Caco-2 (cell line): ENCODE measurements at regions not wholly inside any gene's neighbourhood (a gene's known extent, or its start where the extent isn't known, plus 50 kb on each side); places are given as distances from the start of the nearest gene placed in this dataset.

Experiments used
- BruUV-seq: library from RNA; stranded (reverse); fragments of 400-500 nt; replicated peaks from 2 replicates; lab custom pipeline; 2021; lab: Mats Ljungman, UMichigan
- CTCF ChIA-PET: fragments of 300-600 bp; sonication (Branson Sonifier 250); formaldehyde crosslinking; loops from one replicate; lab custom pipeline; 2022; ENCODE audit warnings: antibody characterized with exemption; lab: Charles Lee
- POLR2A ChIA-PET: fragments of 300-600 bp; sonication (Branson Sonifier 250); formaldehyde crosslinking; loops from one replicate; lab custom pipeline; 2022; ENCODE audit warnings: antibody characterized with exemption; lab: Charles Lee
- DNase-seq, 2 experiments: peaks; one replicate each; pipeline versions ENCODE4 v3.0.0 to v3.0.0-alpha.2; 2020 to 2022
- H3K27me3 ChIP-seq: replicated peaks from 2 replicates; pipeline ENCODE4 v1.6.0; 2011; ENCODE audit warnings: low read length; ENCODE audit not compliant: control insufficient read depth, insufficient read depth
- H3K36me3 ChIP-seq: 2 replicates; pipeline ENCODE4 v1.5.1; 2011; ENCODE audit warnings: low read length; ENCODE audit not compliant: control insufficient read depth, insufficient read depth
- H3K4me1 ChIP-seq: fragments of 250-450 bp; sonication (Bioruptor Pico); 2 replicates; pipeline ENCODE4 v1.5.1; 2020; ENCODE audit warnings: mild to moderate bottlenecking
- H3K4me3 ChIP-seq: 2 replicates; pipeline ENCODE4 v1.5.1; 2011; ENCODE audit warnings: low read depth, mild to moderate bottlenecking, control low read depth, low read length
- H3K9me3 ChIP-seq: fragments of 250-450 bp; sonication (Bioruptor Pico); 2 replicates; pipeline ENCODE4 v1.5.1; 2020; ENCODE audit warnings: mild to moderate bottlenecking, moderate library complexity
- H3K27ac Mint-ChIP-seq: one replicate; pipeline ENCODE4 v1.8.0; 2022; ENCODE audit warnings: mixed read lengths; ENCODE audit not compliant: unreplicated experiment
- H3K27me3 Mint-ChIP-seq: one replicate; pipeline ENCODE4 v1.8.0; 2022; ENCODE audit warnings: mixed read lengths; ENCODE audit not compliant: insufficient read depth, unreplicated experiment
- H3K36me3 Mint-ChIP-seq: one replicate; pipeline ENCODE4 v1.8.0; 2022; ENCODE audit warnings: mild to moderate bottlenecking, mixed read lengths; ENCODE audit not compliant: insufficient read depth, unreplicated experiment
- H3K4me1 Mint-ChIP-seq: one replicate; pipeline ENCODE4 v1.8.0; 2022; ENCODE audit warnings: low read depth, mixed read lengths; ENCODE audit not compliant: unreplicated experiment
- H3K4me3 Mint-ChIP-seq: one replicate; pipeline ENCODE4 v1.8.0; 2022; ENCODE audit warnings: mild to moderate bottlenecking, moderate library complexity, mixed read lengths; ENCODE audit not compliant: unreplicated experiment
- H3K9me3 Mint-ChIP-seq: one replicate; pipeline ENCODE4 v1.8.0; 2022; ENCODE audit warnings: mixed read lengths; ENCODE audit not compliant: unreplicated experiment
- intact Hi-C: fragments of 100-400 bp; cut with micrococcal nuclease; formaldehyde crosslinking; loops from one replicate; pipeline ENCODE4 v1.10.0; 2022; ENCODE audit not compliant: unreplicated experiment
- TF ChIP-seq, protein P1 (sequence below), 2 experiments: fragments of 200-600 bp in 1 of 2; IDR thresholded peaks; 1 replicate in 1 of 2; 2 replicates in 1 of 2; pipeline versions ENCODE4 v1.5.1 to v1.8.0; 2011 to 2022; ENCODE audit warnings: antibody characterized with exemption in 1 of 2, control low read depth in 1 of 2, inconsistent platforms in 1 of 2, low read depth in 1 of 2, low read length in 1 of 2, mild to moderate bottlenecking in 1 of 2, moderate library complexity in 1 of 2; ENCODE audit not compliant: insufficient read depth in 1 of 2, severe bottlenecking in 1 of 2, unreplicated experiment in 1 of 2

DNA sequence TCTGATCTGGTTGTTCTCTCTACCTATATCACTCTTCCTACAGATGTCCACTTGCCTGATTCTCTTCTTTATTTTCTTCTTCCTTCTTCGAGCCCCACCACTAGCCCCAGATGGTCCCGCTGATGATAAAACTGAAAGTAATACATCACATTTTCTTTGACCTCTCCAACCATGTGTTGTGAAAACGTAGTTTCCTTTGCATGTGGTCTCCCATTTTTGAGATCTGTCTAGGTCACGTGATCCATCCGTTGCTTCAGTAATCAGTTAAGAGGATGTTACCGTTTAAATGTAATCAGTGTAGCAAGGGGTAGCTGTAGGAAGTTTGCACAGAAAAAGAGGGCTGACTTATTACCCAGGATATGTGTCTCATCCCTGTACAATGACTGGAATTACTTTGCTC lies 426.3 kb upstream of the TLE4 start:
- Mint-ChIP-seq H3K27me3 (no peaks in the 10 kb centered on the region), H3K4me3 (no peak overlapping the region), H3K36me3 (no peaks in the 10 kb centered on the region), H3K9me3 (no peaks in the 10 kb centered on the region), H3K27ac (no peak overlapping the region), H3K4me1 (no peaks in the 10 kb centered on the region)
- Histone ChIP-seq H3K27me3 (no peaks in the 10 kb centered on the region), H3K9me3 (no peaks in the 10 kb centered on the region), H3K4me3 (no peak overlapping the region), H3K4me1 (no peaks in the 10 kb centered on the region), H3K36me3 (no peaks in the 10 kb centered on the region)
- no TSS peak for BruUV-seq
- TF ChIP-seq, protein P1, sequence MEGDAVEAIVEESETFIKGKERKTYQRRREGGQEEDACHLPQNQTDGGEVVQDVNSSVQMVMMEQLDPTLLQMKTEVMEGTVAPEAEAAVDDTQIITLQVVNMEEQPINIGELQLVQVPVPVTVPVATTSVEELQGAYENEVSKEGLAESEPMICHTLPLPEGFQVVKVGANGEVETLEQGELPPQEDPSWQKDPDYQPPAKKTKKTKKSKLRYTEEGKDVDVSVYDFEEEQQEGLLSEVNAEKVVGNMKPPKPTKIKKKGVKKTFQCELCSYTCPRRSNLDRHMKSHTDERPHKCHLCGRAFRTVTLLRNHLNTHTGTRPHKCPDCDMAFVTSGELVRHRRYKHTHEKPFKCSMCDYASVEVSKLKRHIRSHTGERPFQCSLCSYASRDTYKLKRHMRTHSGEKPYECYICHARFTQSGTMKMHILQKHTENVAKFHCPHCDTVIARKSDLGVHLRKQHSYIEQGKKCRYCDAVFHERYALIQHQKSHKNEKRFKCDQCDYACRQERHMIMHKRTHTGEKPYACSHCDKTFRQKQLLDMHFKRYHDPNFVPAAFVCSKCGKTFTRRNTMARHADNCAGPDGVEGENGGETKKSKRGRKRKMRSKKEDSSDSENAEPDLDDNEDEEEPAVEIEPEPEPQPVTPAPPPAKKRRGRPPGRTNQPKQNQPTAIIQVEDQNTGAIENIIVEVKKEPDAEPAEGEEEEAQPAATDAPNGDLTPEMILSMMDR (IDR thresholded peaks at IDR 0.05; ENCODE audit: insufficient read depth in 1 of 2, low read depth in 1 of 2, low read length in 1 of 2, severe bottlenecking in 1 of 2, unreplicated experiment in 1 of 2), result no peak
- POLR2A ChIA-PET, result no interaction called here
- no peak for DNase-seq
- CTCF ChIA-PET, result no interaction called here
- intact Hi-C loops, result no loop called here

DNA sequence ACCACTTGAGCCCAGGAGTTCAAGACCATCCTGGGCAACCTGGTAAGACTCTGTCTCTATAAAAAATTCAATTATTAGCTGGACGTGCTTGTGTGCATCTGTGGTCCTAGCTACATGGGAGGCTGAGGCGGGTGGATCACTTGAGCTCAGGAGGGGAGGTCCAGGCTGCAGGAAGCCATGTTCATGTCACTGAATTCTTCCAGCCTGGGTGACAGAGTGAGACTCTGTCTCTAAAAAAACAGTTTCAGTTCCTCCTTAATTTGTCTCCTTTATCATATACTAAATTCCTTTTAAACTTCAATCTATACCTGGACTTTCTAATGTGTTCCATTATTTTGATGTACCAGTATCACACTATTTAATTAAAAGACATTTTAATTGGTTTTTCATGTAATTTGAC lies 422.2 kb upstream of the TLE4 start:
- Histone ChIP-seq H3K27me3 (no peaks in the 10 kb centered on the region), H3K9me3 (no peaks in the 10 kb centered on the region), H3K36me3 (no peaks in the 10 kb centered on the region), H3K4me1 (no peaks in the 10 kb centered on the region), H3K4me3 (no peak overlapping the region)
- no peak for DNase-seq
- no TSS peak for BruUV-seq
- H3K4me1 Mint-ChIP-seq, result no peaks in the 10 kb centered on the region
- TF ChIP-seq, protein P1 (IDR thresholded peaks at IDR 0.05; ENCODE audit: insufficient read depth in 1 of 2, low read depth in 1 of 2, low read length in 1 of 2, severe bottlenecking in 1 of 2, unreplicated experiment in 1 of 2), result no peak
- H3K27ac Mint-ChIP-seq, result no peak overlapping the region
- H3K27me3 Mint-ChIP-seq, result no peaks in the 10 kb centered on the region
- no peaks in the 10 kb centered on the region for H3K9me3 Mint-ChIP-seq
- H3K36me3 Mint-ChIP-seq, result no peaks in the 10 kb centered on the region
- intact Hi-C loops, result no loop called here
- ChIA-PET CTCF (no interaction called here), POLR2A (no interaction called here)
- no peak overlapping the region for H3K4me3 Mint-ChIP-seq

DNA sequence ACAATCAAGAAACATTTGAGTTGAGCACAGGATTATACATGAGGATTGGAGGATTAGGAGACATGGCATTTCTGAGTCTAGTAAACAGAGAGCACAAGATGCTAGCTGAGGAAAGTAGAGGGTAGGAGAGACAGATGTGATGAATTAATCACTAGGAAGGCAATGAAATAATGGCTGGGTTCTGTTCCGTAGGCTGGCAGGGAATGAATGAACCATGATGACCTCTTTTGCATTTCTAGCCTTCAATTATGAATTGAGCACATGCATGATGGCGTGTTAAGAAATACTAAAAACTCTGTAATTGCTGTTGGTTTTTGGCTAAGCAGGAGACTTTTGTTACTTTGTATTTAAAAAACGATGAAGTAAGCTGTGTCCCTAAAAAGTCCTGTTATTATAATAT lies 420.0 kb upstream of the TLE4 start:
- Mint-ChIP-seq H3K9me3 (no peaks in the 10 kb centered on the region), H3K27me3 (no peaks in the 10 kb centered on the region), H3K4me3 (no peak overlapping the region), H3K27ac (no peak overlapping the region), H3K36me3 (no peaks in the 10 kb centered on the region), H3K4me1 (no peaks in the 10 kb centered on the region)
- no TSS peak for BruUV-seq
- DNase-seq, result no peak
- intact Hi-C loops, result no loop called here
- POLR2A ChIA-PET, result no interaction called here
- Histone ChIP-seq H3K4me3 (no peak overlapping the region), H3K4me1 (no peaks in the 10 kb centered on the region), H3K9me3 (no peaks in the 10 kb centered on the region), H3K27me3 (no peaks in the 10 kb centered on the region), H3K36me3 (no peaks in the 10 kb centered on the region)
- TF ChIP-seq, protein P1 (IDR thresholded peaks at IDR 0.05; ENCODE audit: insufficient read depth in 1 of 2, low read depth in 1 of 2, low read length in 1 of 2, severe bottlenecking in 1 of 2, unreplicated experiment in 1 of 2), result no peak
- CTCF ChIA-PET, result no interaction called here
